A549 (cell line): ENCODE measurements at regions not wholly inside any gene's neighbourhood (a gene's known extent, or its start where the extent isn't known, plus 50 kb on each side); places are given as distances from the start of the nearest gene placed in this dataset.

Source experiments
- ATAC-seq, 2 experiments: fragments of 200-7000 bp in 1 of 2; fragments of >200 bp in 1 of 2; cut with Nextera tagmentation in 1 of 2; cut with Tn5 transposase in 1 of 2; 3 replicates each; pipeline versions ENCODE4 v1.8.0 to v1.9.1; 2018 to 2020; ENCODE audit warnings: mild to moderate bottlenecking in 1 of 2, moderate library complexity in 1 of 2
- CTCF ChIA-PET: fragments of 300-600 bp; sonication (Branson Sonifier 250); formaldehyde crosslinking; extraction: SDS; loops from one replicate; lab custom pipeline; 2021; ENCODE audit warnings: antibody characterized with exemption, inconsistent platforms; lab: Yijun Ruan, JAX
- POLR2A ChIA-PET: fragments of 350-600 bp; formaldehyde crosslinking; extraction: SDS; loops from one replicate; lab custom pipeline; 2021; ENCODE audit warnings: antibody characterized with exemption, inconsistent platforms; lab: Yijun Ruan, JAX
- DNase-seq, 2 experiments: peaks; one replicate each; pipeline versions ENCODE4 v3.0.0 to v3.0.0-alpha.2; 2011 to 2016; ENCODE audit warnings: low read depth in 1 of 2, low spot score in 1 of 2
- FAIRE-seq: peaks from 2 replicates; lab custom pipeline; 2011; peaks lifted over from hg19 to GRCh38; lab: Jason Lieb, UNC
- H3K27ac ChIP-seq, 2 experiments: fragments of >200 bp; sonication (Bioruptor Twin); formaldehyde crosslinking; 3 replicates each; pipeline ENCODE4 v1.5.1; 2016 to 2017
- H3K4me1 ChIP-seq: fragments of >200 bp; sonication (Bioruptor Twin); formaldehyde crosslinking; 3 replicates; pipeline ENCODE4 v1.6.1; 2016
- H3K4me2 ChIP-seq: fragments of >200 bp; sonication (Bioruptor Twin); formaldehyde crosslinking; 3 replicates; pipeline ENCODE4 v1.6.1; 2016
- H3K4me3 ChIP-seq: fragments of >200 bp; sonication (Bioruptor Twin); formaldehyde crosslinking; 3 replicates; pipeline ENCODE4 v1.5.1; 2016
- H3K9me3 ChIP-seq: fragments of >200 bp; sonication (Bioruptor Twin); formaldehyde crosslinking; 3 replicates; pipeline ENCODE4 v1.6.1; 2016
- CBX2 ChIP-seq: fragments of 200-600 bp; sonication (generic); IDR thresholded peaks from 2 replicates; pipeline ENCODE4 v1.6.1; 2016; ENCODE audit warnings: low read depth, mild to moderate bottlenecking, borderline replicate concordance
- EHMT2 ChIP-seq: fragments of 200-600 bp; sonication (generic); IDR thresholded peaks from 2 replicates; pipeline ENCODE4 v1.6.1; 2016; ENCODE audit warnings: antibody characterized with exemption, low read depth, mild to moderate bottlenecking, moderate library complexity
- HDAC2 ChIP-seq: fragments of 200-600 bp; sonication (generic); IDR thresholded peaks from 2 replicates; pipeline ENCODE4 v1.6.1; 2016
- HOXB13 ChIP-seq: fragments of 250-450 bp; sonication (Bioruptor Pico); IDR thresholded peaks from 2 replicates; pipeline ENCODE4 v1.5.0; 2020; ENCODE audit warnings: low read depth, mild to moderate bottlenecking, moderate library complexity
- KDM5A ChIP-seq: fragments of 200-600 bp; sonication (generic); IDR thresholded peaks from 2 replicates; pipeline ENCODE4 v1.6.1; 2016; ENCODE audit warnings: antibody characterized with exemption, mild to moderate bottlenecking
- NPAS2 ChIP-seq: fragments of 250-450 bp; sonication (Bioruptor Pico); IDR thresholded peaks from 2 replicates; pipeline ENCODE4 v1.8.0; 2022; ENCODE audit warnings: mild to moderate bottlenecking, moderate library complexity, borderline replicate concordance
- NR3C1 ChIP-seq: fragments of >200 bp; sonication (Bioruptor Twin); formaldehyde crosslinking; IDR thresholded peaks from 3 replicates; pipeline ENCODE4 v1.6.1; 2017
- RAD21 ChIP-seq, 2 experiments: fragments of >200 bp in 1 of 2; sonication (Bioruptor Twin) in 1 of 2; formaldehyde crosslinking in 1 of 2; IDR thresholded peaks in 1 of 2; conservative IDR thresholded peaks in 1 of 2; 2 replicates in 1 of 2; 3 replicates in 1 of 2; pipeline ENCODE4 v1.6.1; 2012 to 2018; ENCODE audit warnings: inconsistent platforms in 1 of 2
- RARB ChIP-seq: fragments of 250-450 bp; sonication (Bioruptor Pico); IDR thresholded peaks from 2 replicates; pipeline ENCODE4 v1.8.0; 2021; ENCODE audit warnings: mild to moderate bottlenecking, moderate library complexity
- TFCP2L1 ChIP-seq: fragments of 250-450 bp; sonication (Bioruptor Pico); IDR thresholded peaks from 2 replicates; pipeline ENCODE4 v1.5.0; 2021; ENCODE audit warnings: mild to moderate bottlenecking
- TP53 ChIP-seq: fragments of 250-450 bp; sonication (Bioruptor Pico); IDR thresholded peaks from 2 replicates; pipeline ENCODE4 v1.5.0; 2021; ENCODE audit warnings: mild to moderate bottlenecking, moderate library complexity
- ZFP36 ChIP-seq: fragments of 450-650 bp; IDR thresholded peaks from 2 replicates; pipeline ENCODE4 v1.6.1; 2014; ENCODE audit warnings: borderline replicate concordance; ENCODE audit not compliant: partially characterized antibody
- ZSCAN20 ChIP-seq: fragments of 250-450 bp; sonication (Bioruptor Pico); IDR thresholded peaks from 2 replicates; pipeline ENCODE4 v1.8.0; 2022; ENCODE audit warnings: mild to moderate bottlenecking, moderate library complexity
- WGBS: methylation state at CpG from one replicate; pipeline ENCODE4 v1.1.6; 2017; ENCODE audit errors: missing lambda C conversion rate; 5-methylcytosine and 5-hydroxymethylcytosine counted together
- TF ChIP-seq, protein P1 (sequence below): fragments of 200-600 bp; sonication (generic); IDR thresholded peaks from 2 replicates; pipeline ENCODE4 v1.6.1; 2016; ENCODE audit warnings: antibody characterized with exemption, mild to moderate bottlenecking, moderate library complexity
- TF ChIP-seq, protein P2 (sequence below): fragments of >200 bp; sonication (Bioruptor Twin); formaldehyde crosslinking; IDR thresholded peaks from 3 replicates; pipeline ENCODE4 v1.5.1; 2016
- TF ChIP-seq, protein P3 (sequence below): IDR thresholded peaks from 2 replicates; pipeline ENCODE4 v1.6.1; 2012
- TF ChIP-seq, protein P4 (sequence below): IDR thresholded peaks from 2 replicates; pipeline ENCODE4 v1.6.1; 2012
- TF ChIP-seq, protein P5 (sequence below): IDR thresholded peaks from 2 replicates; pipeline ENCODE4 v1.6.1; 2012; ENCODE audit warnings: low read depth, borderline replicate concordance

DNA sequence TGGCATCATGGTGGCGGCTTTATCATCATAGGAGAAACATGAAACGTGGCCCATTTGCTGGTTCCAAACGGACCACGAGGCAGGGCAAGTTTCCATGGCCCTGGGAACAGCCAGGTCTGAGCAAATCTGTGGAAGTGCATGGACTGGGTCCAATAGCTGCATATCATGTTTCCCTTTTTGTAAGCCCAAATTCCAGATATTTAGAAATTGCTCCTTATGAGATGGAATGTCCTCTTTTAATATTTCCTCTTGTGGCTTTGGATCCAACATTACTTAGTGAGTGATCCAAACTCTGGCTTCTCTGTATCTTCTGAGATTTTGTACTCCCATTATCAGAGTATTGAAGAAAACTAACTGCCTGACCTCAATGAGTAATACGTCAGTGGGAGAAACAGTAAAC is 79.8 kb upstream of the FBXL7 start:
- H3K4me3 ChIP-seq: no peak overlapping the region
- DNase-seq: no peak
- FAIRE-seq: no peak
- H3K27ac ChIP-seq: no peak overlapping the region
- H3K4me1 ChIP-seq: no peaks in the 10 kb centered on the region
- CTCF ChIA-PET: no interaction called here
- no peak for TF ChIP-seq TFCP2L1 (CRISPR knock-in tag)
- TF ChIP-seq CBX2: no peak
- TF ChIP-seq HOXB13 (CRISPR knock-in tag): no peak
- 5% methylated on average over 5 of the region's 5 CpGs for WGBS
- no peaks in the 10 kb centered on the region for H3K9me3 ChIP-seq
- ATAC-seq: no peak
- POLR2A ChIA-PET: no interaction called here
- H3K4me2 ChIP-seq: no peak overlapping the region

DNA sequence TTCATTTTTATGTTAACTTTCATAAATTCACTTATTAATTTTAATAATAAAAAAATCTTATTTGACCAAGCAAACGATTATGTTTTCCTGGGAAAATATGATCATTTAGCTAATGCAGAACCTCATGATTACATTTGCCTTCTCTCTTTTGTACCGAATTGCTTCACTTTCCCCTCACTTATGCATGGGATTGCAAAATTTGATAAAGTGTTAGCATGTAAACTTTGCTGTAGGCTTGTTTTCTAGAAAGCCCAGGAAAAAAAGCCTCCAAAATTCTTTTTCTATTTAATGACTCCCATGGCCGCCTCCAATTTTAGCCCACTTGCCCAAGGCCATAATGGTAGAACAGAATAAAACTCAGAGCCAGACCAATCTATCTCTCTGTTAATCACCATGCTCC is 82.8 kb upstream of the FBXL7 start:
- ChIA-PET CTCF (interaction anchor here (0.6 kb wide), 1 partner anchor 1570 kb away, joined by 3 read pairs; no protein-coding TSS in a partner anchor), POLR2A (no interaction called here)
- Histone ChIP-seq H3K27ac (no peak overlapping the region), H3K4me3 (no peak overlapping the region), H3K4me2 (no peak overlapping the region), H3K4me1 (no peaks in the 10 kb centered on the region), H3K9me3 (no peaks in the 10 kb centered on the region)
- ATAC-seq (no peak), FAIRE-seq (no peak), DNase-seq (no peak)
- TF ChIP-seq NPAS2 (CRISPR knock-in tag): no peak
- no peak for TF ChIP-seq HDAC2
- TF ChIP-seq ZSCAN20 (CRISPR knock-in tag): no peak
- TF ChIP-seq NR3C1: no peak
- no peak for TF ChIP-seq RAD21 (conservative IDR thresholded peaks at IDR 0.05 in 1 of 2, IDR thresholded peaks at IDR 0.05 in 1 of 2)
- TF ChIP-seq, protein P1, sequence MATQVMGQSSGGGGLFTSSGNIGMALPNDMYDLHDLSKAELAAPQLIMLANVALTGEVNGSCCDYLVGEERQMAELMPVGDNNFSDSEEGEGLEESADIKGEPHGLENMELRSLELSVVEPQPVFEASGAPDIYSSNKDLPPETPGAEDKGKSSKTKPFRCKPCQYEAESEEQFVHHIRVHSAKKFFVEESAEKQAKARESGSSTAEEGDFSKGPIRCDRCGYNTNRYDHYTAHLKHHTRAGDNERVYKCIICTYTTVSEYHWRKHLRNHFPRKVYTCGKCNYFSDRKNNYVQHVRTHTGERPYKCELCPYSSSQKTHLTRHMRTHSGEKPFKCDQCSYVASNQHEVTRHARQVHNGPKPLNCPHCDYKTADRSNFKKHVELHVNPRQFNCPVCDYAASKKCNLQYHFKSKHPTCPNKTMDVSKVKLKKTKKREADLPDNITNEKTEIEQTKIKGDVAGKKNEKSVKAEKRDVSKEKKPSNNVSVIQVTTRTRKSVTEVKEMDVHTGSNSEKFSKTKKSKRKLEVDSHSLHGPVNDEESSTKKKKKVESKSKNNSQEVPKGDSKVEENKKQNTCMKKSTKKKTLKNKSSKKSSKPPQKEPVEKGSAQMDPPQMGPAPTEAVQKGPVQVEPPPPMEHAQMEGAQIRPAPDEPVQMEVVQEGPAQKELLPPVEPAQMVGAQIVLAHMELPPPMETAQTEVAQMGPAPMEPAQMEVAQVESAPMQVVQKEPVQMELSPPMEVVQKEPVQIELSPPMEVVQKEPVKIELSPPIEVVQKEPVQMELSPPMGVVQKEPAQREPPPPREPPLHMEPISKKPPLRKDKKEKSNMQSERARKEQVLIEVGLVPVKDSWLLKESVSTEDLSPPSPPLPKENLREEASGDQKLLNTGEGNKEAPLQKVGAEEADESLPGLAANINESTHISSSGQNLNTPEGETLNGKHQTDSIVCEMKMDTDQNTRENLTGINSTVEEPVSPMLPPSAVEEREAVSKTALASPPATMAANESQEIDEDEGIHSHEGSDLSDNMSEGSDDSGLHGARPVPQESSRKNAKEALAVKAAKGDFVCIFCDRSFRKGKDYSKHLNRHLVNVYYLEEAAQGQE: no peak
- no peak for TF ChIP-seq TFCP2L1 (CRISPR knock-in tag)
- TF ChIP-seq, protein P2, sequence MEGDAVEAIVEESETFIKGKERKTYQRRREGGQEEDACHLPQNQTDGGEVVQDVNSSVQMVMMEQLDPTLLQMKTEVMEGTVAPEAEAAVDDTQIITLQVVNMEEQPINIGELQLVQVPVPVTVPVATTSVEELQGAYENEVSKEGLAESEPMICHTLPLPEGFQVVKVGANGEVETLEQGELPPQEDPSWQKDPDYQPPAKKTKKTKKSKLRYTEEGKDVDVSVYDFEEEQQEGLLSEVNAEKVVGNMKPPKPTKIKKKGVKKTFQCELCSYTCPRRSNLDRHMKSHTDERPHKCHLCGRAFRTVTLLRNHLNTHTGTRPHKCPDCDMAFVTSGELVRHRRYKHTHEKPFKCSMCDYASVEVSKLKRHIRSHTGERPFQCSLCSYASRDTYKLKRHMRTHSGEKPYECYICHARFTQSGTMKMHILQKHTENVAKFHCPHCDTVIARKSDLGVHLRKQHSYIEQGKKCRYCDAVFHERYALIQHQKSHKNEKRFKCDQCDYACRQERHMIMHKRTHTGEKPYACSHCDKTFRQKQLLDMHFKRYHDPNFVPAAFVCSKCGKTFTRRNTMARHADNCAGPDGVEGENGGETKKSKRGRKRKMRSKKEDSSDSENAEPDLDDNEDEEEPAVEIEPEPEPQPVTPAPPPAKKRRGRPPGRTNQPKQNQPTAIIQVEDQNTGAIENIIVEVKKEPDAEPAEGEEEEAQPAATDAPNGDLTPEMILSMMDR: no peak
- no peak for TF ChIP-seq ZFP36
- no peak for TF ChIP-seq EHMT2
- TF ChIP-seq, protein P3, sequence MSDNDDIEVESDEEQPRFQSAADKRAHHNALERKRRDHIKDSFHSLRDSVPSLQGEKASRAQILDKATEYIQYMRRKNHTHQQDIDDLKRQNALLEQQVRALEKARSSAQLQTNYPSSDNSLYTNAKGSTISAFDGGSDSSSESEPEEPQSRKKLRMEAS: no peak
- TF ChIP-seq RARB (CRISPR knock-in tag): no peak
- TF ChIP-seq HOXB13 (CRISPR knock-in tag): no peak
- no peak for TF ChIP-seq KDM5A
- 5% methylated on average over 3 of the region's 3 CpGs for WGBS

DNA sequence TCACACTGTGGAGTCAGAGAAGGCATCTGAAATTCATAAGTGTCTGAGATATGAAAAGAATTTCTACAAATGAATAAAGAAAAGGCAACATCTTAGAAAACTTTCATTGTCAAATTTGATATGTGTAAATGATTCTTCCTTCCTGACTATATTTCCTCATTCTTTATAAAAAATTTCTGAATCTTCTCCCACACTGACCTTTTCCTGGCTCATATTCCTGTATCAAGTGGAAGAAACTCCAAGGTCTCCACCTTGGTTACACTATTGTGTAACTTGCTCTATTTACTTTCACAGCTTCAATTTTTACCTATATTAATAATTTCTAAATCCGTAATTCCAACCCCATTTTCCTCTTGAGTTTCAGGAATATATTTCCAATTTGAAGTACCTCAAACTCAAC is 93.5 kb upstream of the FBXL7 start:
- POLR2A ChIA-PET: no interaction called here
- FAIRE-seq: no peak
- no peak for ATAC-seq
- 0% methylated on average over 1 of the region's 1 CpG for WGBS
- DNase-seq: no peak
- Histone ChIP-seq H3K4me3 (no peak overlapping the region), H3K27ac (no peak overlapping the region), H3K9me3 (no peaks in the 10 kb centered on the region), H3K4me2 (no peak overlapping the region), H3K4me1 (no peaks in the 10 kb centered on the region)
- TF ChIP-seq, protein P4, sequence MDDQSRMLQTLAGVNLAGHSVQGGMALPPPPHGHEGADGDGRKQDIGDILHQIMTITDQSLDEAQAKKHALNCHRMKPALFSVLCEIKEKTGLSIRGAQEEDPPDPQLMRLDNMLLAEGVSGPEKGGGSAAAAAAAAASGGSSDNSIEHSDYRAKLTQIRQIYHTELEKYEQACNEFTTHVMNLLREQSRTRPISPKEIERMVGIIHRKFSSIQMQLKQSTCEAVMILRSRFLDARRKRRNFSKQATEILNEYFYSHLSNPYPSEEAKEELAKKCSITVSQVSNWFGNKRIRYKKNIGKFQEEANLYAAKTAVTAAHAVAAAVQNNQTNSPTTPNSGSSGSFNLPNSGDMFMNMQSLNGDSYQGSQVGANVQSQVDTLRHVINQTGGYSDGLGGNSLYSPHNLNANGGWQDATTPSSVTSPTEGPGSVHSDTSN: no peak
- no peak for TF ChIP-seq TP53 (CRISPR knock-in tag)
- TF ChIP-seq, protein P5, sequence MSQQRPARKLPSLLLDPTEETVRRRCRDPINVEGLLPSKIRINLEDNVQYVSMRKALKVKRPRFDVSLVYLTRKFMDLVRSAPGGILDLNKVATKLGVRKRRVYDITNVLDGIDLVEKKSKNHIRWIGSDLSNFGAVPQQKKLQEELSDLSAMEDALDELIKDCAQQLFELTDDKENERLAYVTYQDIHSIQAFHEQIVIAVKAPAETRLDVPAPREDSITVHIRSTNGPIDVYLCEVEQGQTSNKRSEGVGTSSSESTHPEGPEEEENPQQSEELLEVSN: no peak
- TF ChIP-seq CBX2: no peak
- no peak for TF ChIP-seq EHMT2
- CTCF ChIA-PET: interaction anchor here (0.8 kb wide), 1 partner anchor 18 kb away, joined by 3 read pairs; no protein-coding TSS in a partner anchor
